ENCODE measurements at regions not wholly inside any gene's neighbourhood (a gene's known extent, or its start where the extent isn't known, plus 50 kb on each side); places are given as distances from the start of the nearest gene placed in this dataset.

DNA sequence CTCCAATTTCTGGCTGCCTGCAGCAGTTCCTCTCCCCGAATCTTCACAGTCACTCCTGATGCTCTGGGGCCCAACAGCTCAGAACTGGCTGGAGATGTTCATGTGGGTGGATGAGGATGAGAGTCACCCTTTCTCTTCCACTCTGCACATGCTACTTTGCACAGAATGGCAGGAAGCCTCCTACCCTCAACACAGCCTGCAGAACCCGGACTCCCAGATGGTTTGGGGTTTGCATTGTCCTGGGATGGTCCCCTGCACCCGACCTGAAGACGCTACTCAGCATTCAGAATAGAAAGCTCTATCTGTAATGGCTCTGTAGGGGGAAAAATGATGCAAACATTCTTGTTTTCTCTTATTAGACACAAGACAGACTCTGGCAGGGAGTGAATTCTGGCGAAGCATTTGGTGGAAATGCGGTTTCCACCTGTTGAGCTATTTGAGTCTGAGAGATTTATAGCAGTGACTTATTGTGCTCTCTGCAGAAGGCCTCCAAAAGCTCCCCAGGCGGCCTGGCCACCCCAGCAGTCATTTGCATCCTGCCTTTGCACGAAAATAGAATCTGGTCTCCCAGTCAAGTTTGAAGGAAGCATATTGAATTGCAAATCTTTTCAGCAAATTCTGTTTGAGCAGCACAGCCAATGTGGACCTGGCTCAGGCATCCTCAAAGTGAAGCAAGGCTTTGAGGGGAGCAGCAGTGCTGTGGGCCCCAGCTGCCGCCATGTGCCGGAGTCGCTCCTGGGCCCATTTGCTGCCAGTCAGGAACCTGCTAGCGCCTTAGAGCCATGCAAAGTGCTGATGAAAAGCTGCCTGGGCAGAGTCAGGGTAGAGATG, 309.3 kb downstream of the TCERG1L start:
- H3K27ac ChIP-seq: no peak overlapping the region
- H3K36me3 ChIP-seq: no peaks in the 10 kb centered on the region
- H3K9ac ChIP-seq (ENCODE audit: low read depth in 2 of 2, low read length in 2 of 2): no peak overlapping the region
- no peaks in the 10 kb centered on the region for H3K9me3 ChIP-seq
- intact Hi-C loops (cut with DNase I): no loop called here
- DNase-seq: no peak
- TF ChIP-seq, protein P1, sequence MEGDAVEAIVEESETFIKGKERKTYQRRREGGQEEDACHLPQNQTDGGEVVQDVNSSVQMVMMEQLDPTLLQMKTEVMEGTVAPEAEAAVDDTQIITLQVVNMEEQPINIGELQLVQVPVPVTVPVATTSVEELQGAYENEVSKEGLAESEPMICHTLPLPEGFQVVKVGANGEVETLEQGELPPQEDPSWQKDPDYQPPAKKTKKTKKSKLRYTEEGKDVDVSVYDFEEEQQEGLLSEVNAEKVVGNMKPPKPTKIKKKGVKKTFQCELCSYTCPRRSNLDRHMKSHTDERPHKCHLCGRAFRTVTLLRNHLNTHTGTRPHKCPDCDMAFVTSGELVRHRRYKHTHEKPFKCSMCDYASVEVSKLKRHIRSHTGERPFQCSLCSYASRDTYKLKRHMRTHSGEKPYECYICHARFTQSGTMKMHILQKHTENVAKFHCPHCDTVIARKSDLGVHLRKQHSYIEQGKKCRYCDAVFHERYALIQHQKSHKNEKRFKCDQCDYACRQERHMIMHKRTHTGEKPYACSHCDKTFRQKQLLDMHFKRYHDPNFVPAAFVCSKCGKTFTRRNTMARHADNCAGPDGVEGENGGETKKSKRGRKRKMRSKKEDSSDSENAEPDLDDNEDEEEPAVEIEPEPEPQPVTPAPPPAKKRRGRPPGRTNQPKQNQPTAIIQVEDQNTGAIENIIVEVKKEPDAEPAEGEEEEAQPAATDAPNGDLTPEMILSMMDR (IDR thresholded peaks at IDR 0.05): no peak
- H3K27me3 ChIP-seq: no peaks in the 10 kb centered on the region
- H3K4me1 ChIP-seq: no peaks in the 10 kb centered on the region
- H3K4me3 ChIP-seq: no peak overlapping the region

DNA sequence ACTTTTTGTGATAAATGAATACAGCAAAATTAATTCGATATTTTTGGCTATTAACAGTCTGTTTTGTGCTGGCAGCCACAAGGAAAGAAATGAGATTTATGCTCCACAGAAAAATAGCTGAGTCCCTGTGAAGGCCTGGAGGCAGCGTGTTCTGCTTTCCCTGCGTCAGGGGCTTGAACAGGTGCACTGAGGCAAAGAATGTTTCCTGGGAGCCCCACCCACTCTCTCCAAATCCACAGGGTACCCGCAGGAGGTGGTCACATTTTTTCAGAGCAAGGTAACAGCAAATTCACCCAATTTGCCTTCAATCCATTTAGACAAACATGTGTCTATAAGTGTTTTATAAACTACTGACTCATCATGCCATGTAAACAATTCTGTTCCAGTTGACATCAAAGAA, 308.1 kb downstream of the TCERG1L start:
- H3K4me3 ChIP-seq: no peak overlapping the region
- H3K9ac ChIP-seq (ENCODE audit: low read depth in 2 of 2, low read length in 2 of 2): no peak overlapping the region
- intact Hi-C loops (cut with DNase I): no loop called here
- H3K36me3 ChIP-seq: no peaks in the 10 kb centered on the region
- DNase-seq: no peak
- H3K27me3 ChIP-seq: no peaks in the 10 kb centered on the region
- H3K4me1 ChIP-seq: no peaks in the 10 kb centered on the region
- no peak overlapping the region for H3K27ac ChIP-seq
- no peaks in the 10 kb centered on the region for H3K9me3 ChIP-seq
- TF ChIP-seq, protein P1 (IDR thresholded peaks at IDR 0.05): no peak

DNA sequence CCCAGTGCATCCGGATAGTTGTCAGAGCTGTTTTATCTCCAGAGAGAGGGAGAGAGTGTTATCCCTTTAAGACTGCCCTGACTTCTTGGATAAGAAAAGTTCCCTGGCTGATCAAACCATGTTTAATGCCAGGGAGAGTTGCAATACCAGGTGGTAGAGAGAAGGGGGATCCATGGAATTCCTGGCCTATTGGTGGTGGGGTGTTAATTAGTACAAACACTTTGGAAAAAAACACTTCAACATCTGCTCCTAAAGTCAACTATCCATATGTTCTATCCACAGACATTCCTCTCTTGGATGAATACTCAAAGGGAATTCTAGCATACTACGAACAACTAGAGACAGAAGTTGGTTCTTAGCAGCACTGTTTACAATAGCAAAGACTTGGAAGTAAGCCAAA, 307.2 kb downstream of the TCERG1L start:
- Histone ChIP-seq H3K4me3 (no peak overlapping the region), H3K4me1 (no peaks in the 10 kb centered on the region), H3K27ac (no peak overlapping the region), H3K9me3 (no peaks in the 10 kb centered on the region), H3K36me3 (no peaks in the 10 kb centered on the region), H3K27me3 (no peaks in the 10 kb centered on the region), H3K9ac (ENCODE audit: low read depth in 2 of 2, low read length in 2 of 2) (no peak overlapping the region)
- no peak for DNase-seq
- TF ChIP-seq, protein P1 (IDR thresholded peaks at IDR 0.05): no peak
- intact Hi-C loops (cut with DNase I): no loop called here

DNA sequence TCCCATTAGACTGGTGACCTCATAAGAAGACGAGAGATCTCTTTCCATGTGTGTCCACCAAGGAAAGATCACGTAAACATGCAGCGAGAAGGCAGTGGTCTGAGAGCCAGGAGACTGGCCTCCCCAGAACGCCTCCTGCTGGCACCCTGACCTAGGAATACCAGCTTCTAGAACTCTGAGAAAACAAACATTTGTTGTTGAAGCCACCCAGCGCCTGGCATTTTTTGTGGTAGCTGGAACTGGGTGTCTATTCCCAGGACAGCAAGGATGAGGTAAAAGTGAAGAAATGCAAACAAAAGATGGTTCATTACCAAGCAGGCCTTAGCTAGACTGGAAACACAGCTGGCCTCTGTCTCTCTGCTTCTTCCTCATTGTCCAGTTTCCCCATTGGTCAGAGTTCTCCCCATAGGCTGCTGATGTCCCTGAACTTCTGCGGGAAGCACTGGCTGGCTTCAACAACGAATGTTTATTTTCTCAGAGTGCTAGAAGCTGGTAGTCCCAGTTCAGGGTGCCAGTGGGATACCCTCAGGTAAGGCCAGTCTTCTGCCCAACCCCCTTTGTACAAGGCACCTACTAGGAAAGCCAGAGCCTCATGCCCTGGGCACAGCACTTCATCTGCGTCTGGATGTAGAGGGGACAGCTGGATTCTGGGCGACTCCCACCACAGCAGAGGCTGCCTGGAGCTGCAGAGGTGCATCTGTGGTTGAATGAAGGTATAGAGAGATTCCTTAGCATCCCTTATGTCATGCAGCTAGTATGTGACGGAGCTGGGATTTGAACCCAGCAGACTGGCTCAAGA, 304.9 kb downstream of the TCERG1L start:
- H3K4me3 ChIP-seq: no peak overlapping the region
- no peak overlapping the region for H3K27ac ChIP-seq
- TF ChIP-seq, protein P1 (IDR thresholded peaks at IDR 0.05): no peak
- no peak overlapping the region for H3K9ac ChIP-seq (ENCODE audit: low read depth in 2 of 2, low read length in 2 of 2)
- intact Hi-C loops (cut with DNase I): no loop called here
- H3K9me3 ChIP-seq: no peaks in the 10 kb centered on the region
- H3K36me3 ChIP-seq: no peaks in the 10 kb centered on the region
- no peaks in the 10 kb centered on the region for H3K4me1 ChIP-seq
- DNase-seq: no peak
- H3K27me3 ChIP-seq: no peaks in the 10 kb centered on the region

DNA sequence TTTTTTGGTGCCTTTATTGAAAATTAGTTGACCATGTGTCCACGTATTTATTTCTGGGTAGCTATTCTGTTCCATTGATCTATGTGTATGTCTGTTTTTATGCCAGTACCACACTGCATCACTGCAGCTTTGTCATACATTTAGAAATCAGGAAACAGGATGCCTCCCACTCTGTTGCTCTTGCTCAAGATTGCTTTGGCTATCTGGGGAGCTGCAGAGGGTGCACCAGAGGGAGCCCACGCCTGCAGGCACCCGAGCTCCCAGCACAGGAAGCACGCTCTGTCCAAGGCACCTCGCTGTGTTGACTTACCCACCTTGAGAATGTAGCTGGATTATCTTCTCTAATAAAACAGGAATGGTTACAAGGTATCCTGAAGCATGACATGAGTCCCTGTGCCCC, 301.7 kb downstream of the TCERG1L start:
- Histone ChIP-seq H3K27me3 (no peaks in the 10 kb centered on the region), H3K27ac (no peak overlapping the region), H3K9me3 (no peaks in the 10 kb centered on the region), H3K4me3 (no peak overlapping the region), H3K9ac (ENCODE audit: low read depth in 2 of 2, low read length in 2 of 2) (no peak overlapping the region), H3K4me1 (no peaks in the 10 kb centered on the region), H3K36me3 (no peaks in the 10 kb centered on the region)
- intact Hi-C loops (cut with DNase I): no loop called here
- TF ChIP-seq, protein P1 (IDR thresholded peaks at IDR 0.05): no peak
- DNase-seq: no peak
